GM23248 (cell line): ENCODE measurements at regions not wholly inside any gene's neighbourhood (a gene's known extent, or its start where the extent isn't known, plus 50 kb on each side); places are given as distances from the start of the nearest gene placed in this dataset.

Experiments
- EZH2 ChIP-seq: fragments of 200-600 bp; sonication (generic); IDR thresholded peaks from 2 replicates; pipeline ENCODE4 v1.6.1; 2018; ENCODE audit warnings: antibody characterized with exemption, mild to moderate bottlenecking; ENCODE audit not compliant: insufficient read depth, poor library complexity, severe bottlenecking
- EZH2phosphoT487 ChIP-seq: fragments of 200-600 bp; sonication (generic); IDR thresholded peaks from 2 replicates; pipeline ENCODE4 v1.6.1; 2018; ENCODE audit warnings: antibody characterized with exemption, moderate library complexity, mild to moderate bottlenecking, low read depth; ENCODE audit not compliant: insufficient read depth

DNA sequence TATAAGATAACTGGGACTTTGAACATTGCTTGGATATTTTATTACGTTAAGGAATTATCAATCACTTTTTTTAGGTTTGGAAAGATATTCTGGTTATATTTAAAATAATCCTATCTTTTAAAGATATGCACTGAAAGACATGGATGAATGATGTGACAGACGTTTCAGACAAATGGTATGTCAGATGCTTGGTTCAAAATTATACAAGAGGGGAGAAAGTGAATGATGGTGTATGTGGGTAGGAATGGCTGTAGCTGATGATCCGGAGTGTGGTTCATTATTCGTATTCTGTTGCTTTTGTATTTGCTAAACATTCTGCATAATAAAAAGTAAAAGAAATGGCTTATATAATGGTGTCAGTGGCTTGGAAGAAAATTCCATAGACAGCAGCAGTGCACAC, 51.0 kb upstream of the SNRPB2 start:
- no peak for TF ChIP-seq EZH2phosphoT487
- no peak for TF ChIP-seq EZH2
